Activated naive CD4-positive, alpha-beta T cell treated with anti-CD3 and anti-CD28 coated beads, Interleukin-2, amount 50 U/mL, for 72 hours (primary cell): ENCODE measurements at regions not wholly inside any gene's neighbourhood (a gene's known extent, or its start where the extent isn't known, plus 50 kb on each side); places are given as distances from the start of the nearest gene placed in this dataset.
A peak's percentile ranks its signal among the peaks of the same experiment; 100 is the strongest.

Source experiments
- ATAC-seq, 2 donors: fragments of 150-1000 bp; cut with Tn5 transposase; 2 replicates each; pipeline ENCODE4 v1.10.0; 2021; ENCODE audit warnings: mild to moderate bottlenecking in 2 of 2, moderate library complexity in 2 of 2
- DNase-seq, 2 donors: peaks; one replicate each; pipeline ENCODE4 v3.0.0; 2021 to 2022; ENCODE audit warnings: low spot score in 2 of 2
- H3K27ac Mint-ChIP-seq, 2 donors: one replicate each; pipeline ENCODE4 v1.8.0; 2022; ENCODE audit warnings: mild to moderate bottlenecking in 2 of 2, mixed read lengths in 2 of 2
- H3K36me3 Mint-ChIP-seq, 2 donors: one replicate each; pipeline ENCODE4 v1.8.0; 2022; ENCODE audit warnings: mixed read lengths in 2 of 2
- H3K9me3 Mint-ChIP-seq, 2 donors: one replicate each; pipeline ENCODE4 v1.8.0; 2022; ENCODE audit warnings: mixed read lengths in 2 of 2

- Mint-ChIP-seq H3K27ac (no peak overlapping the region), H3K36me3 (no peaks in the 10 kb centered on the region), H3K9me3 (no peaks in the 10 kb centered on the region)
- DNase-seq = no peak
- no peak for ATAC-seq
These were observed 54.3 kb downstream of the TMEM215 start for GRCh38 chr9:32837551-32838058.

- H3K36me3 Mint-ChIP-seq = no peaks in the 10 kb centered on the region
- H3K9me3 Mint-ChIP-seq = no peaks in the 10 kb centered on the region
- H3K27ac Mint-ChIP-seq = no peak overlapping the region
- DNase-seq (no peak), ATAC-seq (no peak)
These were observed 55.9 kb downstream of the TMEM215 start for GRCh38 chr9:32839013-32839885.

- Mint-ChIP-seq H3K9me3 (peaks cover 2 to 7% of the 10 kb centered on the region in 2 donors), H3K27ac (no peak overlapping the region), H3K36me3 (no peaks in the 10 kb centered on the region)
- DNase-seq (no peak), ATAC-seq (no peak)
These were observed 58.0 kb downstream of the TMEM215 start for GRCh38 chr9:32841314-32841713.

GRCh38 chr9:32843295-32843694 lies 60.0 kb downstream of the TMEM215 start:
- Mint-ChIP-seq H3K9me3 (peaks cover 4 to 7% of the 10 kb centered on the region in 2 donors), H3K27ac (no peak overlapping the region), H3K36me3 (no peaks in the 10 kb centered on the region)
- no peak for ATAC-seq
- DNase-seq = no peak

- Mint-ChIP-seq H3K27ac (no peak overlapping the region), H3K9me3 (peaks cover 4 to 7% of the 10 kb centered on the region in 2 donors), H3K36me3 (no peaks in the 10 kb centered on the region)
- ATAC-seq (no peak), DNase-seq (no peak)
These were observed 60.9 kb downstream of the TMEM215 start for GRCh38 chr9:32844259-32844658.

GRCh38 chr9:32854271-32854670 lies 70.9 kb downstream of the TMEM215 start:
- no peaks in the 10 kb centered on the region for H3K9me3 Mint-ChIP-seq
- DNase-seq = no peak

GRCh38 chr9:32855752-32856151 lies 72.4 kb downstream of the TMEM215 start:
- DNase-seq = no peak
- no peaks in the 10 kb centered on the region for H3K9me3 Mint-ChIP-seq
- no peak overlapping the region for H3K27ac Mint-ChIP-seq
- H3K36me3 Mint-ChIP-seq = no peaks in the 10 kb centered on the region
- no peak for ATAC-seq

More at GRCh38 chr9:32854271-32854670, 70.9 kb downstream of the TMEM215 start:
- no peak for ATAC-seq
- Mint-ChIP-seq H3K36me3 (no peaks in the 10 kb centered on the region), H3K27ac (no peak overlapping the region)

GRCh38 chr9:32863291-32863690 lies 80.0 kb downstream of the TMEM215 start:
- no peaks in the 10 kb centered on the region for H3K9me3 Mint-ChIP-seq
- H3K36me3 Mint-ChIP-seq = no peaks in the 10 kb centered on the region
- no peak for DNase-seq
- ATAC-seq = no peak
- no peak overlapping the region for H3K27ac Mint-ChIP-seq

GRCh38 chr9:32864971-32865370 lies 81.6 kb downstream of the TMEM215 start:
- DNase-seq (no peak), ATAC-seq (no peak)
- H3K36me3 Mint-ChIP-seq = no peaks in the 10 kb centered on the region
- H3K9me3 Mint-ChIP-seq = no peaks in the 10 kb centered on the region
- no peak overlapping the region for H3K27ac Mint-ChIP-seq

- DNase-seq = no peak
- Mint-ChIP-seq H3K9me3 (no peaks in the 10 kb centered on the region), H3K27ac (no peak overlapping the region), H3K36me3 (no peaks in the 10 kb centered on the region)
- ATAC-seq = peak; percentile 16 to 46
These were observed 82.9 kb downstream of the TMEM215 start for GRCh38 chr9:32866273-32866672.

- ATAC-seq = no peak
- Mint-ChIP-seq H3K9me3 (no peaks in the 10 kb centered on the region), H3K36me3 (no peaks in the 10 kb centered on the region), H3K27ac (no peak overlapping the region)
- DNase-seq = no peak
These were observed 83.7 kb downstream of the TMEM215 start for GRCh38 chr9:32867026-32867425.

GRCh38 chr9:32867601-32868204 lies 84.4 kb downstream of the TMEM215 start:
- no peak for ATAC-seq
- no peak for DNase-seq
- Mint-ChIP-seq H3K27ac (no peak overlapping the region), H3K9me3 (no peaks in the 10 kb centered on the region), H3K36me3 (no peaks in the 10 kb centered on the region)

GRCh38 chr9:32869404-32869803 lies 86.1 kb downstream of the TMEM215 start:
- DNase-seq (no peak), ATAC-seq (no peak)
- Mint-ChIP-seq H3K27ac (no peak overlapping the region), H3K36me3 (no peaks in the 10 kb centered on the region), H3K9me3 (no peaks in the 10 kb centered on the region)

GRCh38 chr9:32873131-32873530 lies 89.8 kb downstream of the TMEM215 start:
- Mint-ChIP-seq H3K27ac (no peak overlapping the region), H3K9me3 (no peaks in the 10 kb centered on the region), H3K36me3 (no peaks in the 10 kb centered on the region)
- ATAC-seq (no peak), DNase-seq (no peak)

GRCh38 chr9:32873553-32873952 lies 90.2 kb downstream of the TMEM215 start:
- no peaks in the 10 kb centered on the region for H3K36me3 Mint-ChIP-seq
- no peak for ATAC-seq
- no peaks in the 10 kb centered on the region for H3K9me3 Mint-ChIP-seq
- no peak overlapping the region for H3K27ac Mint-ChIP-seq
- no peak for DNase-seq

- DNase-seq (no peak), ATAC-seq (no peak)
- H3K9me3 Mint-ChIP-seq = no peaks in the 10 kb centered on the region
- no peaks in the 10 kb centered on the region for H3K36me3 Mint-ChIP-seq
- H3K27ac Mint-ChIP-seq = no peak overlapping the region
These were observed 91.9 kb downstream of the TMEM215 start for GRCh38 chr9:32875242-32875641.

GRCh38 chr9:32875748-32876147 lies 92.4 kb downstream of the TMEM215 start:
- DNase-seq (no peak), ATAC-seq (no peak)
- no peaks in the 10 kb centered on the region for H3K9me3 Mint-ChIP-seq
- H3K36me3 Mint-ChIP-seq = no peaks in the 10 kb centered on the region
- no peak overlapping the region for H3K27ac Mint-ChIP-seq

- ATAC-seq (no peak), DNase-seq (no peak)
- no peaks in the 10 kb centered on the region for H3K36me3 Mint-ChIP-seq
- no peaks in the 10 kb centered on the region for H3K9me3 Mint-ChIP-seq
- H3K27ac Mint-ChIP-seq = no peak overlapping the region
These were observed 93.8 kb downstream of the TMEM215 start for GRCh38 chr9:32877103-32877502.
